ENCODE measurements at regions not wholly inside any gene's neighbourhood (a gene's known extent, or its start where the extent isn't known, plus 50 kb on each side); places are given as distances from the start of the nearest gene placed in this dataset.

- no peak for TF ChIP-seq CTCF (IDR thresholded peaks at IDR 0.05)
- no peak for TF ChIP-seq EZH2 (IDR thresholded peaks at IDR 0.05; ENCODE audit: borderline replicate concordance, insufficient read depth, low read depth, low read length, poor library complexity, severe bottlenecking)
Observed at GRCh38 chr10:62562101-62562500, 187.9 kb downstream of the ZNF365 start.
